ENCODE measurements at regions not wholly inside any gene's neighbourhood (a gene's known extent, or its start where the extent isn't known, plus 50 kb on each side); places are given as distances from the start of the nearest gene placed in this dataset.

GRCh38 chr2:56693501-56693900 lies 509.7 kb downstream of the CCDC85A start:
- TF ChIP-seq CTCF (IDR thresholded peaks at IDR 0.05): no peak
- Histone ChIP-seq H3K4me1 (ENCODE audit: low read depth) (no peaks in the 10 kb centered on the region), H3K4me3 (no peak overlapping the region), H3K9me3 (peaks cover 3% of the 10 kb centered on the region), H3K36me3 (ENCODE audit: low read depth) (no peaks in the 10 kb centered on the region)
- intact Hi-C loops (cut with DNase I, micrococcal nuclease): no loop called here
- DNase-seq (no peak), ATAC-seq (no peak)

- Histone ChIP-seq H3K4me1 (ENCODE audit: low read depth) (no peaks in the 10 kb centered on the region), H3K4me3 (no peak overlapping the region), H3K9me3 (peaks cover 9% of the 10 kb centered on the region), H3K36me3 (ENCODE audit: low read depth) (no peaks in the 10 kb centered on the region)
- no peak for TF ChIP-seq CTCF (IDR thresholded peaks at IDR 0.05)
- no peak for ATAC-seq
- intact Hi-C loops (cut with DNase I, micrococcal nuclease): no loop called here
- no peak for DNase-seq
Measured at GRCh38 chr2:56703001-56703400, 519.2 kb downstream of the CCDC85A start.

GRCh38 chr2:56705713-56706112 lies 521.9 kb downstream of the CCDC85A start:
- H3K4me3 ChIP-seq: no peak overlapping the region
- DNase-seq: no peak
- no peak for ATAC-seq
- no peak for TF ChIP-seq CTCF (IDR thresholded peaks at IDR 0.05)
- H3K9me3 ChIP-seq: no peaks in the 10 kb centered on the region
- no peaks in the 10 kb centered on the region for H3K36me3 ChIP-seq (ENCODE audit: low read depth)
- intact Hi-C loops (cut with DNase I, micrococcal nuclease): no loop called here
- no peaks in the 10 kb centered on the region for H3K4me1 ChIP-seq (ENCODE audit: low read depth)

GRCh38 chr2:56707218-56707617 lies 523.4 kb downstream of the CCDC85A start:
- no peak for TF ChIP-seq CTCF (IDR thresholded peaks at IDR 0.05)
- ATAC-seq (no peak), DNase-seq (no peak)
- H3K4me1 ChIP-seq (ENCODE audit: low read depth): no peaks in the 10 kb centered on the region
- no peaks in the 10 kb centered on the region for H3K9me3 ChIP-seq
- H3K4me3 ChIP-seq: no peak overlapping the region
- H3K36me3 ChIP-seq (ENCODE audit: low read depth): no peaks in the 10 kb centered on the region
- intact Hi-C loops (cut with DNase I, micrococcal nuclease): no loop called here

- H3K4me3 ChIP-seq: no peak overlapping the region
- H3K36me3 ChIP-seq (ENCODE audit: low read depth): no peaks in the 10 kb centered on the region
- no peak for ATAC-seq
- H3K9me3 ChIP-seq: no peaks in the 10 kb centered on the region
- H3K4me1 ChIP-seq (ENCODE audit: low read depth): no peaks in the 10 kb centered on the region
- no peak for DNase-seq
- intact Hi-C loops (cut with DNase I, micrococcal nuclease): no loop called here
- TF ChIP-seq CTCF (IDR thresholded peaks at IDR 0.05): no peak
Measured at GRCh38 chr2:56707650-56708049, 523.9 kb downstream of the CCDC85A start.

GRCh38 chr2:56709181-56709580 lies 525.4 kb downstream of the CCDC85A start:
- TF ChIP-seq CTCF (IDR thresholded peaks at IDR 0.05): no peak
- intact Hi-C loops (cut with DNase I, micrococcal nuclease): no loop called here
- H3K36me3 ChIP-seq (ENCODE audit: low read depth): no peaks in the 10 kb centered on the region
- no peak for ATAC-seq
- no peaks in the 10 kb centered on the region for H3K4me1 ChIP-seq (ENCODE audit: low read depth)
- no peak for DNase-seq
- H3K9me3 ChIP-seq: no peaks in the 10 kb centered on the region
- no peak overlapping the region for H3K4me3 ChIP-seq
